ENCODE measurements at regions not wholly inside any gene's neighbourhood (a gene's known extent, or its start where the extent isn't known, plus 50 kb on each side); places are given as distances from the start of the nearest gene placed in this dataset.

DNA sequence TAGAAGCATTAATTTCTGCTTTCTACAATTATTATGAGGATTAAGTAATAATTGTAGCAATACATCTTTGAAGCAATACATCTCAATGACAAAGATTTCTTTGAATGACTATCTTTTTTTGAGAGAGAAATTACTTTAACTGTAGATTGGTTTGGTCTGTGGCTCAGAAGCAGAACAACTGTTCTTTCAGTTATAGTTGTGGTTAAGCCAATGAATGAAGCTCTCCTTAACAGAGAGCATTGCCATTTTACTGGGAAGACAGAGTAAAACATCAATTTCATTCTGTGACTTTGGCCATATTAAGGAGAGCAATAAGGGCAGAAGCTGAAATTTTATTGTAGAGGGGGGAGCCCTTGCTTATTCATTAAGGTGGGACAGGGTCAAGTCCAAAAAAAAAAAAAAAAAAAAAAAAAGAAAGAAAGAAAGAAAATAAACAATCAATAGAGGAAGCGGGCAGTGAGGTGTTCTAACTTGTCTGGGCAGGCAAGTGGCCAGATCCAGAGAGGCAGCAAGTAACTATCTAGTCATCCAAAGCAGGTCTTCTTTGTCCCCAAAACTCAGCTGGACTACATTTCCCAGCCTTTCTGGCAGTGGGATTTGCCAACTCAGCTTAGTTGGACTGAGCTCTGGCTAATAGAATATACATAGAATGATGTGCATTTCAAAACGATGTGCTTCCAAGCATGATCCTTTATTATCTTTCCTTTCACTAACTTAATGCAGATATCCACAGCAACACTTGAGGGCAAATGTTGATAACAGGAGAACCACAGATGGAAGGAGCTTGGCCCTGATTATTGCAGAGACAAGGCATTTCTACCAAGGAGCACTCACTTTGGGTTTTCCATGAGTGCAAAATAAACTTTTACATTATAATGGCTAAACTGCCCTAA, 462.7 kb upstream of the CDH20 start:
- TF ChIP-seq, protein P1, sequence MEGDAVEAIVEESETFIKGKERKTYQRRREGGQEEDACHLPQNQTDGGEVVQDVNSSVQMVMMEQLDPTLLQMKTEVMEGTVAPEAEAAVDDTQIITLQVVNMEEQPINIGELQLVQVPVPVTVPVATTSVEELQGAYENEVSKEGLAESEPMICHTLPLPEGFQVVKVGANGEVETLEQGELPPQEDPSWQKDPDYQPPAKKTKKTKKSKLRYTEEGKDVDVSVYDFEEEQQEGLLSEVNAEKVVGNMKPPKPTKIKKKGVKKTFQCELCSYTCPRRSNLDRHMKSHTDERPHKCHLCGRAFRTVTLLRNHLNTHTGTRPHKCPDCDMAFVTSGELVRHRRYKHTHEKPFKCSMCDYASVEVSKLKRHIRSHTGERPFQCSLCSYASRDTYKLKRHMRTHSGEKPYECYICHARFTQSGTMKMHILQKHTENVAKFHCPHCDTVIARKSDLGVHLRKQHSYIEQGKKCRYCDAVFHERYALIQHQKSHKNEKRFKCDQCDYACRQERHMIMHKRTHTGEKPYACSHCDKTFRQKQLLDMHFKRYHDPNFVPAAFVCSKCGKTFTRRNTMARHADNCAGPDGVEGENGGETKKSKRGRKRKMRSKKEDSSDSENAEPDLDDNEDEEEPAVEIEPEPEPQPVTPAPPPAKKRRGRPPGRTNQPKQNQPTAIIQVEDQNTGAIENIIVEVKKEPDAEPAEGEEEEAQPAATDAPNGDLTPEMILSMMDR (conservative IDR thresholded peaks at IDR 0.05 in 1 of 2, IDR thresholded peaks at IDR 0.05 in 1 of 2; ENCODE audit: low read depth in 1 of 2, low read length in 2 of 2) = no peak
- no peak for TF ChIP-seq EZH2 (IDR thresholded peaks at IDR 0.05; ENCODE audit: low read length, missing control alignments)

Measured in fibroblast of lung (primary cell).